B cell (primary cell): ENCODE measurements at regions not wholly inside any gene's neighbourhood (a gene's known extent, or its start where the extent isn't known, plus 50 kb on each side); places are given as distances from the start of the nearest gene placed in this dataset.

Experiments used
- ATAC-seq: fragments of 200-7000 bp; cut with Tn5 transposase; one replicate; pipeline ENCODE4 v1.10.0; 2021; ENCODE audit warnings: low read depth, mild to moderate bottlenecking, moderate number of reproducible peaks, moderate library complexity
- CTCF ChIA-PET: fragments of 350-600 bp; sonication (Branson Sonifier 250); formaldehyde crosslinking; loops from one replicate; lab custom pipeline; 2021; ENCODE audit warnings: antibody characterized with exemption, inconsistent platforms; lab: Charles Lee
- POLR2A ChIA-PET: fragments of 350-600 bp; sonication (Branson Sonifier 250); formaldehyde crosslinking; loops from one replicate; lab custom pipeline; 2021; ENCODE audit warnings: antibody characterized with exemption; lab: Charles Lee
- DNase-seq: peaks from one replicate; pipeline ENCODE4 v3.0.0; 2013
- H2AFZ ChIP-seq: 2 replicates; pipeline ENCODE4 v1.6.1; 2012; ENCODE audit warnings: mild to moderate bottlenecking, low read depth, low read length; ENCODE audit not compliant: insufficient read depth, poor library complexity, severe bottlenecking
- H3K27ac ChIP-seq, 2 donors: 1 replicate in 1 of 2; 2 replicates in 1 of 2; pipeline ENCODE4 v1.5.1; 2012 to 2013; ENCODE audit warnings: low read length in 2 of 2, mild to moderate bottlenecking in 2 of 2, moderate library complexity in 1 of 2
- H3K27me3 ChIP-seq, 4 experiments: fragments of 200-600 bp in 1 of 4; sonication (generic) in 1 of 4; replicated peaks in 1 of 4; 1 replicate in 2 of 4; 2 replicates in 2 of 4; pipeline versions ENCODE4 v1.6.1 to v1.7.0; 2013 to 2016; ENCODE audit warnings: low read length in 3 of 4, mild to moderate bottlenecking in 2 of 4, mixed read lengths in 1 of 4, moderate library complexity in 1 of 4; ENCODE audit not compliant: insufficient read depth in 4 of 4, control insufficient read depth in 3 of 4; ENCODE audit errors: control extremely low read depth in 1 of 4
- H3K36me3 ChIP-seq, 2 experiments: replicated peaks in 1 of 2; 1 replicate in 1 of 2; 2 replicates in 1 of 2; pipeline versions ENCODE4 v1.6.1 to v1.7.1; 2013; ENCODE audit warnings: low read length in 1 of 2; ENCODE audit not compliant: insufficient read depth in 2 of 2, control insufficient read depth in 1 of 2; ENCODE audit errors: control extremely low read depth in 1 of 2, extremely low read depth in 1 of 2
- H3K4me1 ChIP-seq, 2 donors: fragments of 200-600 bp in 1 of 2; sonication (generic) in 1 of 2; 1 replicate in 1 of 2; 2 replicates in 1 of 2; pipeline versions ENCODE4 v1.5.1 to v1.6.1; 2013 to 2017; ENCODE audit warnings: low read length in 2 of 2; ENCODE audit not compliant: control insufficient read depth in 2 of 2, insufficient read depth in 2 of 2
- H3K4me2 ChIP-seq: replicated peaks from 2 replicates; pipeline ENCODE3; 2012; ENCODE audit warnings: mild to moderate bottlenecking, low read depth, low read length; ENCODE audit not compliant: poor library complexity, severe bottlenecking
- H3K4me3 ChIP-seq, 5 experiments: fragments of 200-600 bp in 1 of 5; sonication (generic) in 1 of 5; 1 replicate in 3 of 5; 2 replicates in 2 of 5; pipeline versions ENCODE4 v1.5.1 to v1.7.0; 2011 to 2016; ENCODE audit warnings: low read length in 4 of 5, mild to moderate bottlenecking in 4 of 5, low read depth in 2 of 5, control low read depth in 1 of 5, moderate library complexity in 1 of 5; ENCODE audit not compliant: insufficient read depth in 1 of 5; ENCODE audit errors: control extremely low read depth in 1 of 5, extremely low read depth in 1 of 5
- H3K79me2 ChIP-seq: fragments of 200-600 bp; sonication (generic); one replicate; pipeline ENCODE4 v1.6.0; 2016; ENCODE audit warnings: low read length; ENCODE audit not compliant: control insufficient read depth, insufficient read depth
- H3K9ac ChIP-seq: fragments of 200-600 bp; sonication (generic); 2 replicates; pipeline ENCODE4 v1.6.1; 2017; ENCODE audit warnings: mild to moderate bottlenecking, low read length, moderate library complexity
- H3K9me3 ChIP-seq, 3 donors: one replicate each; pipeline versions ENCODE4 v1.6.1 to v1.7.1; 2013; ENCODE audit warnings: low read length in 2 of 3; ENCODE audit not compliant: control insufficient read depth in 2 of 3, insufficient read depth in 1 of 3; ENCODE audit errors: control extremely low read depth in 1 of 3
- H4K20me1 ChIP-seq: 2 replicates; pipeline ENCODE4 v1.6.0; 2012; ENCODE audit warnings: mild to moderate bottlenecking, low read length; ENCODE audit not compliant: insufficient read depth, control insufficient read depth, poor library complexity, severe bottlenecking
- H3K27ac Mint-ChIP-seq: one replicate; pipeline ENCODE4 v1.8.0; 2021; ENCODE audit warnings: mixed read lengths
- H3K27me3 Mint-ChIP-seq: one replicate; pipeline ENCODE4 v1.8.0; 2021; ENCODE audit warnings: mixed read lengths
- H3K4me1 Mint-ChIP-seq: one replicate; pipeline ENCODE4 v1.8.0; 2021; ENCODE audit warnings: mixed read lengths
- H3K4me3 Mint-ChIP-seq: one replicate; pipeline ENCODE4 v1.8.0; 2021; ENCODE audit warnings: mixed read lengths
- H3K9me3 Mint-ChIP-seq: one replicate; pipeline ENCODE4 v1.8.0; 2022; ENCODE audit warnings: mixed read lengths; ENCODE audit not compliant: insufficient read depth
- EZH2 ChIP-seq: IDR thresholded peaks from 2 replicates; pipeline ENCODE4 v1.6.1; 2012; ENCODE audit warnings: borderline replicate concordance, low read depth, mild to moderate bottlenecking, moderate library complexity, low read length; ENCODE audit not compliant: insufficient read depth, poor library complexity, severe bottlenecking
- WGBS: methylation state at CpG from one replicate; pipeline ENCODE4 v1.1.5; 2013; ENCODE audit warnings: missing lambda C conversion rate; ENCODE audit not compliant: insufficient coverage; 5-methylcytosine and 5-hydroxymethylcytosine counted together
- intact Hi-C: fragments of 100-400 bp; cut with micrococcal nuclease; formaldehyde crosslinking; loops from one replicate; pipeline ENCODE4 v1.10.0; 2022
- TF ChIP-seq, protein P1 (sequence below): fragments of 200-600 bp; IDR thresholded peaks from one replicate; pipeline ENCODE4 v1.8.0; 2022; ENCODE audit warnings: antibody characterized with exemption, mild to moderate bottlenecking

DNA sequence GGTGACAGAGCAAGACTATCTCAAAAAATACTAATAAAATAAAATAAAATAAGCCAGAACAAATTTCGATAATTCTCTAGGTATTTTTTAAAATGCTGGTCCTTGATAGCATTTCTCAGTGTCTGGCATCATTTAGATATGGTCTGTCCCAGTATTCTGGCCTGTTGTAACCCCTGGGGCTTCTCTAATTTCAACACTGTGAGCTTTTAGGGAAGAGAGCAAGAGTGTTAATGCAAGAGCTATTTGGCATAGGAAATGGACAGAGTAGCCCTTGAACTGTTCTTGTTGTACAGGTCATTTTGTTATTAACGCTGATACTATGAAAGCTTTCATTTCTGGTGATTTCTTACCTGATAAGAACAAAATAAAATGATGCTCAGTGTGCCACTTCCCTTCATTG, 112.2 kb upstream of the ZNF608 start:
- H3K4me2 ChIP-seq, result peak overlapping the region; percentile 58
- CTCF ChIA-PET, result interaction anchor here (0.5 to 1.5 kb wide), 2 partner anchors 9 to 156 kb away, joined by 3 to 7 read pairs; no protein-coding TSS in a partner anchor

DNA sequence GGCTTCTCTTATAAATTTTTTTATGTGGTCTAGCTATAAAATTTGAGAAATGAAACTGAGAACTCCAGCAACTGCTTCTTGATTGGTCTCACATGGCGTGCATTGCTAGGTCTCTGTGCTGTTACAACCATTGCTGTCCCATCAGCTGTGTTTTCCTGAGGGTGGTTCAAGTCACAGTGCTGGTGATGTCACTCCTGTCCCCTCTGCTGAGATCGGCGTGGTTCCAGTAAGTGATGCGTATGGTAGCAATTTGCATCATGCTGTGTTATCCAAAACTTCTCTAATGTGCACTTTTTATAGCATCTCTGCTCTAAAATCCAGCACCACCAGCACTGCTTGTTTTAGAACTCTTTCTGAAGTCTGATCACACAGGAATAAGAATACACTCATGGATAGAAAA, 112.6 kb upstream of the ZNF608 start:
- ATAC-seq, result peak; percentile 92
- peak overlapping the region; percentile 44 for H3K4me3 Mint-ChIP-seq
- peak overlapping the region; percentile 58 for H3K4me2 ChIP-seq
- H3K4me3 ChIP-seq, result peak overlapping the region in 1 of 5 experiments; percentile 21
- H3K79me2 ChIP-seq, result no peaks in the 10 kb centered on the region
- TF ChIP-seq, protein P1, sequence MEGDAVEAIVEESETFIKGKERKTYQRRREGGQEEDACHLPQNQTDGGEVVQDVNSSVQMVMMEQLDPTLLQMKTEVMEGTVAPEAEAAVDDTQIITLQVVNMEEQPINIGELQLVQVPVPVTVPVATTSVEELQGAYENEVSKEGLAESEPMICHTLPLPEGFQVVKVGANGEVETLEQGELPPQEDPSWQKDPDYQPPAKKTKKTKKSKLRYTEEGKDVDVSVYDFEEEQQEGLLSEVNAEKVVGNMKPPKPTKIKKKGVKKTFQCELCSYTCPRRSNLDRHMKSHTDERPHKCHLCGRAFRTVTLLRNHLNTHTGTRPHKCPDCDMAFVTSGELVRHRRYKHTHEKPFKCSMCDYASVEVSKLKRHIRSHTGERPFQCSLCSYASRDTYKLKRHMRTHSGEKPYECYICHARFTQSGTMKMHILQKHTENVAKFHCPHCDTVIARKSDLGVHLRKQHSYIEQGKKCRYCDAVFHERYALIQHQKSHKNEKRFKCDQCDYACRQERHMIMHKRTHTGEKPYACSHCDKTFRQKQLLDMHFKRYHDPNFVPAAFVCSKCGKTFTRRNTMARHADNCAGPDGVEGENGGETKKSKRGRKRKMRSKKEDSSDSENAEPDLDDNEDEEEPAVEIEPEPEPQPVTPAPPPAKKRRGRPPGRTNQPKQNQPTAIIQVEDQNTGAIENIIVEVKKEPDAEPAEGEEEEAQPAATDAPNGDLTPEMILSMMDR, result no peak
- no peak for TF ChIP-seq EZH2
- H3K27me3 ChIP-seq, result no peaks in the 10 kb centered on the region
- no peaks in the 10 kb centered on the region for H3K27me3 Mint-ChIP-seq
- peak overlapping the region; percentile 18 for H2AFZ ChIP-seq
- POLR2A ChIA-PET, result interaction anchor here (0.6 kb wide), 1 partner anchor 801 kb away, joined by 3 read pairs; no protein-coding TSS in a partner anchor
- 23% methylated on average over 4 of the region's 4 CpGs for WGBS
- H3K27ac ChIP-seq, result no peak overlapping the region
- CTCF ChIA-PET, result interaction anchor here (0.5 to 1.5 kb wide), 2 partner anchors 9 to 156 kb away, joined by 3 to 7 read pairs; no protein-coding TSS in a partner anchor
- H3K9me3 ChIP-seq, result peaks cover 0 to 8% (median 0%) of the 10 kb centered on the region in 3 donors
- peaks cover 12 to 13% of the 10 kb centered on the region in 2 donors for H3K4me1 ChIP-seq
- H4K20me1 ChIP-seq, result no peaks in the 10 kb centered on the region
- H3K9ac ChIP-seq, result peak overlapping the region; percentile 9
- no peaks in the 10 kb centered on the region for H3K36me3 ChIP-seq
- H3K4me1 Mint-ChIP-seq, result peaks cover 16% of the 10 kb centered on the region
- peak; percentile 80 for DNase-seq
- no peaks in the 10 kb centered on the region for H3K9me3 Mint-ChIP-seq
- H3K27ac Mint-ChIP-seq, result peak overlapping the region; percentile 3
- intact Hi-C loops, result no loop called here

More for the DNA sequence above, 112.2 kb upstream of the ZNF608 start:
- no peak for ATAC-seq
- Histone ChIP-seq H2AFZ (no peak overlapping the region), H3K9ac (no peak overlapping the region), H3K36me3 (no peaks in the 10 kb centered on the region), H3K79me2 (no peaks in the 10 kb centered on the region), H3K4me1 (peaks cover 12 to 13% of the 10 kb centered on the region in 2 donors), H3K27me3 (no peaks in the 10 kb centered on the region), H3K4me3 (peak overlapping the region in 1 of 5 experiments; percentile 21), H3K9me3 (peaks cover 0 to 4% (median 0%) of the 10 kb centered on the region in 3 donors), H3K27ac (no peak overlapping the region), H4K20me1 (no peaks in the 10 kb centered on the region)
- POLR2A ChIA-PET, result no interaction called here
- 100% methylated on average over 1 of the region's 2 CpGs for WGBS
- H3K27ac Mint-ChIP-seq, result peak overlapping the region; percentile 3
- H3K9me3 Mint-ChIP-seq, result no peaks in the 10 kb centered on the region
- TF ChIP-seq, protein P1, result no peak
- TF ChIP-seq EZH2, result no peak
- no peak overlapping the region for H3K4me3 Mint-ChIP-seq
- intact Hi-C loops, result no loop called here
- no peak for DNase-seq
- H3K4me1 Mint-ChIP-seq, result peaks cover 16% of the 10 kb centered on the region
- no peaks in the 10 kb centered on the region for H3K27me3 Mint-ChIP-seq
